OCI-LY1 (cell line): ENCODE measurements at regions not wholly inside any gene's neighbourhood (a gene's known extent, or its start where the extent isn't known, plus 50 kb on each side); places are given as distances from the start of the nearest gene placed in this dataset.

Experiments
- H2AFZ ChIP-seq: fragments of 200-600 bp; sonication (generic), shearing (Covaris generic); 2 replicates; pipeline ENCODE4 v1.6.0; 2014; ENCODE audit warnings: antibody characterized with exemption, mild to moderate bottlenecking, low read length
- H3F3A ChIP-seq: fragments of 200-600 bp; sonication (generic), shearing (Covaris generic); 2 replicates; pipeline ENCODE4 v1.6.0; 2014; ENCODE audit warnings: mild to moderate bottlenecking, antibody characterized with exemption, low read length, moderate library complexity; ENCODE audit not compliant: insufficient read depth
- H3K27ac ChIP-seq: fragments of 200-600 bp; sonication (generic); 2 replicates; pipeline ENCODE4 v1.5.1; 2014; ENCODE audit warnings: low read length, mixed run types, mild to moderate bottlenecking, low read depth; ENCODE audit not compliant: poor library complexity, severe bottlenecking
- H3K27me3 ChIP-seq: fragments of 200-600 bp; sonication (generic); 2 replicates; pipeline ENCODE4 v1.6.0; 2014; ENCODE audit warnings: antibody characterized with exemption, mild to moderate bottlenecking, low read length, moderate library complexity; ENCODE audit not compliant: insufficient read depth
- H3K36me3 ChIP-seq: fragments of 200-600 bp; sonication (generic); 2 replicates; pipeline ENCODE4 v1.6.1; 2014; ENCODE audit warnings: mild to moderate bottlenecking, antibody characterized with exemption, low read length, moderate library complexity, mixed read lengths; ENCODE audit not compliant: insufficient read depth
- H3K4me1 ChIP-seq: fragments of 200-600 bp; sonication (generic); 2 replicates; pipeline ENCODE4 v1.5.1; 2014; ENCODE audit warnings: mild to moderate bottlenecking, low read length, moderate library complexity; ENCODE audit not compliant: insufficient read depth, severe bottlenecking
- H3K4me2 ChIP-seq: fragments of 200-600 bp; sonication (generic), shearing (Covaris generic); 2 replicates; pipeline ENCODE4 v1.6.1; 2014; ENCODE audit warnings: low read length
- H3K4me3 ChIP-seq: fragments of 200-600 bp; sonication (generic); 2 replicates; pipeline ENCODE4 v1.5.1; 2014; ENCODE audit warnings: low read length, low read depth, mild to moderate bottlenecking, mixed read lengths; ENCODE audit not compliant: poor library complexity, severe bottlenecking
- H3K79me2 ChIP-seq: fragments of 200-600 bp; shearing (Covaris generic); 2 replicates; pipeline ENCODE4 v1.6.1; 2016; ENCODE audit warnings: mixed run types, low read length, mixed read lengths; ENCODE audit not compliant: insufficient read depth
- H3K9ac ChIP-seq: fragments of 200-600 bp; sonication (generic), shearing (Covaris generic); 2 replicates; pipeline ENCODE4 v1.6.1; 2014; ENCODE audit warnings: mild to moderate bottlenecking, low read length, mixed read lengths
- H3K9me2 ChIP-seq: fragments of 200-600 bp; sonication (generic), shearing (Covaris generic); 2 replicates; pipeline ENCODE4 v1.6.1; 2014; ENCODE audit warnings: low read depth, mild to moderate bottlenecking, low read length, mixed read lengths
- H3K9me3 ChIP-seq: fragments of 200-600 bp; shearing (Covaris generic); 2 replicates; pipeline ENCODE4 v1.6.1; 2014; ENCODE audit warnings: low read length, mixed read lengths
- H4K20me1 ChIP-seq: fragments of 200-600 bp; sonication (generic), shearing (Covaris generic); 2 replicates; pipeline ENCODE4 v1.6.0; 2016; ENCODE audit warnings: mild to moderate bottlenecking, low read length; ENCODE audit not compliant: insufficient read depth
- CTCF ChIP-seq: fragments of 200-600 bp; sonication (generic), shearing (Covaris generic); IDR thresholded peaks from 2 replicates; pipeline ENCODE4 v1.5.1; 2017; ENCODE audit warnings: mild to moderate bottlenecking, antibody characterized with exemption, low read length, moderate library complexity, mixed read lengths
- EZH2 ChIP-seq: fragments of 200-600 bp; sonication (generic), shearing (Covaris generic); IDR thresholded peaks from 2 replicates; pipeline ENCODE4 v1.8.0; 2017; ENCODE audit warnings: borderline replicate concordance, mixed run types, mild to moderate bottlenecking, antibody characterized with exemption, low read length, moderate library complexity, mixed read lengths

GRCh38 chr1:233790121-233790520, 114.4 kb upstream of the SLC35F3 start:
- Histone ChIP-seq H3K9ac (no peak overlapping the region), H3K4me1 (no peaks in the 10 kb centered on the region), H3K27ac (no peak overlapping the region), H3K36me3 (no peaks in the 10 kb centered on the region), H3K4me2 (no peak overlapping the region), H2AFZ (no peak overlapping the region), H3K4me3 (no peak overlapping the region), H3F3A (no peaks in the 10 kb centered on the region), H3K9me3 (no peaks in the 10 kb centered on the region), H3K9me2 (no peaks in the 10 kb centered on the region), H4K20me1 (no peaks in the 10 kb centered on the region), H3K27me3 (no peaks in the 10 kb centered on the region), H3K79me2 (no peaks in the 10 kb centered on the region)
- TF ChIP-seq EZH2, result no peak
- no peak for TF ChIP-seq CTCF

- H3K27me3 ChIP-seq, result no peaks in the 10 kb centered on the region
- H3K9me2 ChIP-seq, result no peaks in the 10 kb centered on the region
- H3K79me2 ChIP-seq, result no peaks in the 10 kb centered on the region
- H3K4me3 ChIP-seq, result no peak overlapping the region
- H3K4me2 ChIP-seq, result no peak overlapping the region
- no peaks in the 10 kb centered on the region for H3K9me3 ChIP-seq
- no peaks in the 10 kb centered on the region for H3F3A ChIP-seq
- peak; percentile 86 for TF ChIP-seq CTCF
- TF ChIP-seq EZH2, result no peak
- H3K9ac ChIP-seq, result no peak overlapping the region
- no peaks in the 10 kb centered on the region for H3K4me1 ChIP-seq
- H3K27ac ChIP-seq, result no peak overlapping the region
- H4K20me1 ChIP-seq, result no peaks in the 10 kb centered on the region
- H2AFZ ChIP-seq, result no peak overlapping the region
- H3K36me3 ChIP-seq, result no peaks in the 10 kb centered on the region
Observed at GRCh38 chr1:233790662-233791371, 113.7 kb upstream of the SLC35F3 start.

GRCh38 chr1:233791372-233791703, 113.1 kb upstream of the SLC35F3 start:
- Histone ChIP-seq H3K4me3 (no peak overlapping the region), H3K27me3 (no peaks in the 10 kb centered on the region), H3F3A (no peaks in the 10 kb centered on the region), H3K79me2 (no peaks in the 10 kb centered on the region), H3K9me3 (no peaks in the 10 kb centered on the region), H3K4me2 (no peak overlapping the region), H3K9me2 (no peaks in the 10 kb centered on the region), H3K4me1 (no peaks in the 10 kb centered on the region), H3K9ac (no peak overlapping the region), H3K27ac (no peak overlapping the region), H3K36me3 (no peaks in the 10 kb centered on the region), H4K20me1 (no peaks in the 10 kb centered on the region), H2AFZ (no peak overlapping the region)
- TF ChIP-seq EZH2 (no peak), CTCF (no peak)
